GM12874 (cell line): ENCODE measurements at regions not wholly inside any gene's neighbourhood (a gene's known extent, or its start where the extent isn't known, plus 50 kb on each side); places are given as distances from the start of the nearest gene placed in this dataset.

Source experiments
- CTCF ChIP-seq: IDR thresholded peaks from 2 replicates; pipeline ENCODE4 v1.5.1; 2011; ENCODE audit warnings: low read depth, mild to moderate bottlenecking, control low read depth, low read length, moderate library complexity; ENCODE audit not compliant: insufficient read depth

DNA sequence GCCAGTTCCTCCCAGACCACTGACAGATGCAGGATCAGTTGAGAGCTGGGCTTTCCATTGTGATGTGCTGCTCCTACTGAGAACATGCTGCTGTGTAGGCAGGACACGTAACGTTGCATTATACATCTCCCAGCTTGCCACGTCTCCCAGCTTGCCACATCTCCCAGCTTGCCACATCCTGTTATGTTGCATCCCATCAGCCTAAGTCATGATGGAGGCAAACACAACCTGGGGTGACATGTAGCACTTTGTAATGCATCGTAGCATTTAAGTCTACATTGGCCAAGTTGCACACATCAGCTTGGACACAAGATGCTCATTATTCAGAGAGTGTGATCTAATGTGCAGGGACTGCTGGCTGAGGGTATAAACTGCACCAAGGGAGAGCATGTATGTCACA lies 73.3 kb upstream of the CHCHD3 start:
- TF ChIP-seq CTCF = no peak

- no peak for TF ChIP-seq CTCF
Measured at GRCh38 chr7:133155642-133156041, 73.8 kb upstream of the CHCHD3 start.

DNA sequence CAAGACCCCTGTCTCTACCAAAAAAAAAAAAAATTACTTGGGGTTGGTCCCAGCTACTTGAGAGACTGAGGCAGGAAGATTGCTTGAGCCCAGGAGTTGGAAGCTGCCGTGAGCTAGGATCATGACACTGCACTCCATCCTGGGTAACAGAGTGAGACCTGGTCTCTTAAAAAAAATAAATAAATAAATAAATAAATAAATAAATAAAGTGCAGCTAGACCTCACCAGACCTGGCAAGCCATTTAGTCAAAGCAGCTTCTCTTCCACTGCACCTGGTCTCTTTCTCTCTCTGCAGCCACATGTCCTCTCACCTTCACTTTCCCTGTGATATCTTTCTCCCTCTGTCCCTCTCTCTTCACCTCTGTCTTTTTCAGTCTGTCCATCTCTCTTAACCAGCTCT lies 75.2 kb upstream of the CHCHD3 start:
- TF ChIP-seq CTCF = no peak

DNA sequence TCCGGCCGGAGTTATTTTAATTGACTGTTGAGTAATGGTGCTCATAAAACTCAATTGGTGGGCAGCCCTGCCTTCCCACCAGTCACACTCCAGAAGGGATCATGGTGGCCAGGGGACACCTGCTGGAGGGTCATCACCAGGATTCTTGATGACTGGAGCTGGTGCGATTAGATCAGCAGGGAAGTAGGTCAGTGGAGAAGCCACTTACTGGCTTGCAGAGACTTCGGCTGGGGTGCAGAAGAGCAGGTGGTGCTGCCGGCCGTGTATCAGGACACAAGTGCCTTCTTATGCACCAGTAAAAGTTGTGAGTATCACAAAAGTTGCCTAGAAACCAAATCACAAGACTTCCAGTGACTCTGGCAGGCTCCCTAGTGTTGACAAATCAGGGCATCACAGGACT lies 82.6 kb upstream of the CHCHD3 start:
- TF ChIP-seq CTCF = no peak

DNA sequence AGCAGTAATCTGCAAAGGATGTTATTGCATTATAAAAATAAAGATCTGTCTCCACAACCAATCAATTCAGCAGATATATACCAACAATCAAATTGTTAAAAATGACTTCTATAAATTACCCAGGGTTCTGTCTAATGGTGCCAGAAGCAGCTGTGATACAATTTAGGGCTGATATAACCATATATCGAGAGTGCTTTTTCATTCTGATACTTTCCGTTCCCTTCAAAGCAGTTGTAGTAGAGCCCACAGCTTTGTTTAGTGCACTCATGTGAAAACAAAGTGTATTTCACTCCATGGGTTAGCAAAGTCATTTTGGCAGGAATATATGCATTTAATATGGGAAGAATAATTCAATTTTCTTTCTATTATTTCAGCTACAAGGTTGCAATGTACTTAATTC lies 83.1 kb upstream of the CHCHD3 start:
- no peak for TF ChIP-seq CTCF

GRCh38 chr7:133165529-133165928 lies 83.6 kb upstream of the CHCHD3 start:
- no peak for TF ChIP-seq CTCF

- no peak for TF ChIP-seq CTCF
Measured at GRCh38 chr7:133167300-133167699, 85.4 kb upstream of the CHCHD3 start.

GRCh38 chr7:133180717-133181116 lies 72.2 kb upstream of the EXOC4 start:
- no peak for TF ChIP-seq CTCF
